ENCODE measurements at regions not wholly inside any gene's neighbourhood (a gene's known extent, or its start where the extent isn't known, plus 50 kb on each side); places are given as distances from the start of the nearest gene placed in this dataset.

- TF ChIP-seq GATA2 (IDR thresholded peaks at IDR 0.05; ENCODE audit: low read depth, low read length) (no peak), GATA3 (IDR thresholded peaks at IDR 0.05; ENCODE audit: low read depth, low read length) (no peak)
Observed at GRCh38 chr5:60185231-60186099, 291.9 kb upstream of the PDE4D start.

- TF ChIP-seq GATA3 (IDR thresholded peaks at IDR 0.05; ENCODE audit: low read depth, low read length): no peak
- TF ChIP-seq GATA2 (IDR thresholded peaks at IDR 0.05; ENCODE audit: low read depth, low read length): no peak
Observed at GRCh38 chr5:60184606-60185005, 291.1 kb upstream of the PDE4D start.

- no peak for TF ChIP-seq GATA2 (IDR thresholded peaks at IDR 0.05; ENCODE audit: low read depth, low read length)
- no peak for TF ChIP-seq GATA3 (IDR thresholded peaks at IDR 0.05; ENCODE audit: low read depth, low read length)
Observed at GRCh38 chr5:60183881-60184280, 290.4 kb upstream of the PDE4D start.

DNA sequence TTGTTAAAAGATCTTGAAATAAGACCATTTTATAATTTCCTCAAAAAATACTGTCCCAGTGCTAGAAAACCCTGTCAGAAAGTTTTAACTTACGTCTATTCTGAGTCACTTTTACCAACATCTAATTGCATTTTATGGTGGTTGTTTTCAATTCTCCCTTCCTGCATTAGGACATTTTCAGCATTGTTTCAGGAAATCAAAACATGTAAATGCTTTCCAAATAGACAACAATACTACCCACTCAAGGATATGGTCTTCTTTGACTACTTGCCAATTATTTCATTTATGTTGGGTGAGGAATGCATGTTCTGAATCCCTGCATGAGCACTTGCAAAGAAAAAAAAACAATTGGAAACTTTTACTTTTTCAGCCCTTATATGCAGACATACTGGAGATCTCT, 284.6 kb upstream of the PDE4D start:
- no peak for TF ChIP-seq GATA2 (IDR thresholded peaks at IDR 0.05; ENCODE audit: low read depth, low read length)
- no peak for TF ChIP-seq GATA3 (IDR thresholded peaks at IDR 0.05; ENCODE audit: low read depth, low read length)

DNA sequence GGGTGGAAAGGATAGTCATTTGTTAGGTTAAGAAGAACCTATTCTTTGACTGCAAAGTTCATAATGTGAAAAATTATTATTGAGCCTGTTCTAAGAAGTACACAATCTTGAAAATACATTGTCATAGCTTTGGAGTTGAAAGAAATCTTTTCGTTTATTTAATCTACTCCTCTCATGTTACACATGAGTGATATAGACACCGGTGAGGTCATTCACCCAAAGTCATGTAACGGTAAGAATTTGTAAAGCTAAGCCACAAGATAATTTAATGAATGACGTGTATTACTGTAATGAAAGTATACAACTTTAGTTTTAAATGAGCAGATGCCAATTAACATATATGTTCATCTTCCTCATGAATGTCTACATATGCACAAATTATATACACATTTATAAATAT, 284.1 kb upstream of the PDE4D start:
- TF ChIP-seq GATA3 (IDR thresholded peaks at IDR 0.05; ENCODE audit: low read depth, low read length) (no peak), GATA2 (IDR thresholded peaks at IDR 0.05; ENCODE audit: low read depth, low read length) (no peak)

DNA sequence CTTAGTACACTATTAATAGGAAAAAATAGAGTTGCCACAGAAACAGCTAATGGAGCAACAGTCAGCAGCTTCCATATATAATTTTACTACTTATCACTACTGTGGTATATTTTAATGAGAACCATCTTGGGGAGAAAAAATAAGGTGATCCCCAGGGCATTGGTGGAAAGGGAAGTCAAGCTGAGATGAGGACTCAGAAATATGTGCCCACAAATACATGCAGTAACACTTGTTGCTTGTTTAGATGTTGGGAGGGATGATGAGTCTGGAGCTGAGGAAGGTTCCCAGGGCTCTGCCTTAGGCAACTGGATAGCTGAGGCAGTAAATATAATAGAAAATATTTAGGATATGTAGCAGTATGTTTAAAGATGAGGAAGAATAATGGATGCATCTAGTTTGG, 280.1 kb upstream of the PDE4D start:
- TF ChIP-seq GATA2 (IDR thresholded peaks at IDR 0.05; ENCODE audit: low read depth, low read length) (no peak), GATA3 (IDR thresholded peaks at IDR 0.05; ENCODE audit: low read depth, low read length) (no peak)

DNA sequence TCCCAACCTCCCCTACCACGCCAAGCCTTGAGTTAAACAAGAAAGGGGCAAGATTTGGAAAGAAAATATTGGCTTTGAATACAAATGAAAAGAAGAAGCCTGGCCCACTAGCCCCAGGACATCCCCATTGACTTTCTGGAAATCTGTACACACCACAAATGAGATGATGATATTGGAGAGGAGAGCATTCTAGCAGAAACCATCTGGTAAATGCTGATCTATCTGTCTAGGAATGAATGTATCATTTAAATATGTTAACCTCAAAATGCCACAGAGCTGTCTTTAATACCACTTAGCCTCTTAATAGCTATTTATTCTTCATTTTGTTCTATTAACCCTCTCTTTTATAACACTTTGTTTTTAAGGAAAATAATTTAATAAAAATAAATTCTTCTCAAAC, 270.2 kb upstream of the PDE4D start:
- no peak for TF ChIP-seq GATA2 (IDR thresholded peaks at IDR 0.05; ENCODE audit: low read depth, low read length)
- TF ChIP-seq GATA3 (IDR thresholded peaks at IDR 0.05; ENCODE audit: low read depth, low read length): no peak

GRCh38 chr5:60162441-60162840, 268.9 kb upstream of the PDE4D start:
- TF ChIP-seq GATA2 (IDR thresholded peaks at IDR 0.05; ENCODE audit: low read depth, low read length) (no peak), GATA3 (IDR thresholded peaks at IDR 0.05; ENCODE audit: low read depth, low read length) (no peak)

DNA sequence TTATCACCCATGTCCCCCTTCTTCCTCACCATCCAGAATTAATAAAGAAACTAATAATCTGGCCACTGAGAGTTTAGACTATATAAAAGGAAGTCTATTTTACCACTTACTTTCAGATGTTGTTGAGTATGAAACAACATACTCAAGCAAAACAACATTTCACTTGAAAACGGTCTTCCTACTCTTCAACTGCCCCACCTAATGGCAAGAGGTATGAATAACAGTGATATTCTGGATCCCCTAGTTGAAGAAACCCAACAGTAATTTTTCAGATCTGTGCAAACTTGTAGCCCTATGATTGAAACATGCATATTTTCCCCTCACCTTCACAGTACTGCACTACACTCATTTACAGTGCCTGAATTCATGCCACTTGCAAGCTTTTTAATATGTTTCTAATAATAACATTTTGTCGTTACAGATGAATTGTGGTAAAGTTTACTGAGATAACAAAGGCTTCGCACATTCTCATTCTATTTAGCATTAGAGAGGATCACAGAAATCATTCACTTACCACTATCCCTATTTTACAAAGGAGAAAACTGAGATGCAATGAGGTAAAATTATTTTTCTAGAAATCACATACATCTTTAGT, 267.9 kb upstream of the PDE4D start:
- no peak for TF ChIP-seq GATA3 (IDR thresholded peaks at IDR 0.05; ENCODE audit: low read depth, low read length)

GRCh38 chr5:60149081-60149480, 255.6 kb upstream of the PDE4D start:
- TF ChIP-seq GATA3 (IDR thresholded peaks at IDR 0.05; ENCODE audit: low read depth, low read length) (no peak), GATA2 (IDR thresholded peaks at IDR 0.05; ENCODE audit: low read depth, low read length) (no peak)

GRCh38 chr5:60148366-60148765, 254.8 kb upstream of the PDE4D start:
- TF ChIP-seq GATA3 (IDR thresholded peaks at IDR 0.05; ENCODE audit: low read depth, low read length): no peak
- TF ChIP-seq GATA2 (IDR thresholded peaks at IDR 0.05; ENCODE audit: low read depth, low read length): no peak

- TF ChIP-seq GATA2 (IDR thresholded peaks at IDR 0.05; ENCODE audit: low read depth, low read length) (no peak), GATA3 (IDR thresholded peaks at IDR 0.05; ENCODE audit: low read depth, low read length) (no peak)
Observed at GRCh38 chr5:60147791-60148190, 254.3 kb upstream of the PDE4D start.

GRCh38 chr5:60143942-60144549, 250.5 kb upstream of the PDE4D start:
- TF ChIP-seq GATA3 (IDR thresholded peaks at IDR 0.05; ENCODE audit: low read depth, low read length) (no peak), GATA2 (IDR thresholded peaks at IDR 0.05; ENCODE audit: low read depth, low read length) (no peak)

- no peak for TF ChIP-seq GATA3 (IDR thresholded peaks at IDR 0.05; ENCODE audit: low read depth, low read length)
- no peak for TF ChIP-seq GATA2 (IDR thresholded peaks at IDR 0.05; ENCODE audit: low read depth, low read length)
Observed at GRCh38 chr5:60141119-60141518, 247.6 kb upstream of the PDE4D start.

DNA sequence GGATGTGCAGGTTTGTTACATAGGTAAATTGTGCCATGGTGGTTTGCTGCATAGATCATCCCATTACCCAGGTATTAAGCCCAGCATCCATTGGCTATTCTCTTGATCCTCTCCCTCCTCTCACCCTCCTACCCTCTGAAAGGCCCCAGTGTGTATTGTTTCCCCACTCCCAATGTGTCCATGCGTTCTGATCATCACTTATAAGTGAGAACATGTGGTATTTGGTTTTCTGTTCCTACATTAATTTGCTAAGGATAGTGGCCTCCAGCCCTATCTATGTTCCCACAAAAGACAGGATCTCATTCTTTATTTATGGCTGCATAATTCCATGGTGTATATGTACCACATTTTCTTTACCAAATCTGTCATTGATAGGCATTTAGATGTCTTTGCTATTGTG, 243.3 kb upstream of the PDE4D start:
- TF ChIP-seq GATA3 (IDR thresholded peaks at IDR 0.05; ENCODE audit: low read depth, low read length): no peak
- TF ChIP-seq GATA2 (IDR thresholded peaks at IDR 0.05; ENCODE audit: low read depth, low read length): no peak

All from SH-SY5Y (cell line).